Left lung (tissue), 4 donors: ENCODE measurements at regions not wholly inside any gene's neighbourhood (a gene's known extent, or its start where the extent isn't known, plus 50 kb on each side); places are given as distances from the start of the nearest gene placed in this dataset.
A peak's percentile ranks its signal among the peaks of the same experiment; 100 is the strongest.

Source experiments
- ATAC-seq: fragments of 200-7000 bp; cut with Tn5 transposase; one replicate; pipeline ENCODE4 v1.9.1; 2020; ENCODE audit warnings: moderate library complexity
- DNase-seq, 4 donors: peaks; one replicate each; pipeline ENCODE4 v3.0.0-alpha.2; 2013 to 2020
- H3K27ac ChIP-seq, 2 donors: fragments of 200-600 bp; sonication (generic) in 1 of 2; one replicate each; pipeline versions ENCODE4 v1.5.0 to v1.8.0; 2020 to 2021
- H3K27me3 ChIP-seq, 2 donors: fragments of 200-600 bp; sonication (generic) in 1 of 2; one replicate each; pipeline versions ENCODE4 v1.5.0 to v1.8.0; 2020 to 2021
- H3K36me3 ChIP-seq, 2 donors: fragments of 200-600 bp; sonication (generic) in 1 of 2; one replicate each; pipeline versions ENCODE4 v1.5.0 to v1.8.0; 2020 to 2021
- H3K4me1 ChIP-seq, 2 donors: fragments of 200-600 bp; one replicate each; pipeline ENCODE4 v1.8.0; 2021
- H3K4me3 ChIP-seq, 2 donors: fragments of 200-600 bp; sonication (generic) in 1 of 2; one replicate each; pipeline versions ENCODE4 v1.5.0 to v1.8.0; 2020 to 2021; ENCODE audit warnings: mild to moderate bottlenecking in 1 of 2
- H3K9me3 ChIP-seq, 2 donors: fragments of 200-600 bp; sonication (generic) in 1 of 2; one replicate each; pipeline versions ENCODE4 v1.5.0 to v1.8.0; 2020 to 2021
- intact Hi-C, 2 donors: fragments of 100-400 bp; cut with DNase I; formaldehyde crosslinking; loops; one replicate each; pipeline versions ENCODE4 v1.11.2 to v1.14.2; 2022
- TF ChIP-seq, protein P1 (sequence below), 2 donors: fragments of 200-600 bp; sonication (generic) in 1 of 2; IDR thresholded peaks; one replicate each; pipeline versions ENCODE4 v1.5.0 to v1.8.0; 2021; ENCODE audit warnings: antibody characterized with exemption in 2 of 2
- donor health status: DM: no; HTN: yes; CAD: no.
- donor health status: DM: no; HTN: no; CAD: no.

DNA sequence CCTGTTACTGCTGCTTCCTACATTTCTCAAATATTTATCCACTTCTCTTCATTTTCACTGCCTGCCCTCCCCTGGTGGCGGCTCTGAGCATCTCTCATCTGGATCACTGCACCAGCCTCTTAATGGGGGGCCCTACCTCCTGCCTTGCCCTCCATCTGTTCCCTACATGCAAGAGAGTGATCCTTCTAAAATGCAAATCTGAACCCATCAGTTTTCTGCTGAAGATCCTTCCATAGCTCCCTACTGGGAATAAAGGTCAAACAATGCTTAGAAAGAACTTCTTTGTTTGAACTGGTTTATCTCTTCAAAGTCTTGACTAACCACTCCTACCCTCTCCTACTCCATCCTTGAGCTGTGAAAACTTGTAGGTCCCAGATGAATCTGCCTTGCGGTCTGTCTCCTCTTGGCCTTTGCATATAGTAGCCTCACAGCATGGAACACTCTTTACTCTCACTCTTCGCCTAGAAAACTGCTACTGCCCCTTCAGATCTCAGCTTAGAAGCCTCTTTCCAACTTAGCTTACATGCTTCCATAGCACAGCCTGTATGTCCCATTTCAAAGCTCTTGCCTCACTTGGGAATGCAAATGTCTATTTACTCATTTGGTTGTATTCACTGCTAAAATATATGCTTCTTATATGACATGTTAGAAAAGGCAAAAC, 119.3 kb downstream of the QRSL1 start:
- intact Hi-C loops: no loop called here

DNA sequence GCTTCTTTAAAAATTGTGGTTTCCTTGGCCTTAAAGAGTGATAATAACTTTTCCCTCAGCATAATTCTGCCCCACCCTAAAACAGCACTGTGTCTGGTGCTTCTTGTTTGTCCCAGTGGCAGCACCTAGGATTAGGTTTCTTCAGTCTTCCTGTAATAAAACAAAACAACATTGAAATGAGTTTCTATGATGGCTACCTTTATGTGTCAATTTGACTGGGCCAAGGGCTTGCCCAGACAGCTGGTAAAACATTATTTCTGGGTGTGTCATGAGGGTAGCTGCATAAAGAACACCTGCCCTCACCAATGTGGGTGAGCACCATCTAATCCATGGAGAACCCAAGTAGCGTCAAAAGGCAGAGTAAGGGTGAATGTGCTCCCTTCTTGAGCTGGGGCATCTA, 117.8 kb downstream of the QRSL1 start:
- no peaks in the 10 kb centered on the region for H3K27me3 ChIP-seq
- ATAC-seq (no peak), DNase-seq (no peak)
- no peaks in the 10 kb centered on the region for H3K9me3 ChIP-seq
- TF ChIP-seq, protein P1, sequence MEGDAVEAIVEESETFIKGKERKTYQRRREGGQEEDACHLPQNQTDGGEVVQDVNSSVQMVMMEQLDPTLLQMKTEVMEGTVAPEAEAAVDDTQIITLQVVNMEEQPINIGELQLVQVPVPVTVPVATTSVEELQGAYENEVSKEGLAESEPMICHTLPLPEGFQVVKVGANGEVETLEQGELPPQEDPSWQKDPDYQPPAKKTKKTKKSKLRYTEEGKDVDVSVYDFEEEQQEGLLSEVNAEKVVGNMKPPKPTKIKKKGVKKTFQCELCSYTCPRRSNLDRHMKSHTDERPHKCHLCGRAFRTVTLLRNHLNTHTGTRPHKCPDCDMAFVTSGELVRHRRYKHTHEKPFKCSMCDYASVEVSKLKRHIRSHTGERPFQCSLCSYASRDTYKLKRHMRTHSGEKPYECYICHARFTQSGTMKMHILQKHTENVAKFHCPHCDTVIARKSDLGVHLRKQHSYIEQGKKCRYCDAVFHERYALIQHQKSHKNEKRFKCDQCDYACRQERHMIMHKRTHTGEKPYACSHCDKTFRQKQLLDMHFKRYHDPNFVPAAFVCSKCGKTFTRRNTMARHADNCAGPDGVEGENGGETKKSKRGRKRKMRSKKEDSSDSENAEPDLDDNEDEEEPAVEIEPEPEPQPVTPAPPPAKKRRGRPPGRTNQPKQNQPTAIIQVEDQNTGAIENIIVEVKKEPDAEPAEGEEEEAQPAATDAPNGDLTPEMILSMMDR (IDR thresholded peaks at IDR 0.05): no peak
- intact Hi-C loops: no loop called here
- H3K4me1 ChIP-seq: peaks cover 0 to 2% of the 10 kb centered on the region in 2 donors
- no peaks in the 10 kb centered on the region for H3K36me3 ChIP-seq
- no peak overlapping the region for H3K27ac ChIP-seq
- no peak overlapping the region for H3K4me3 ChIP-seq

More for the DNA sequence above, 119.3 kb downstream of the QRSL1 start:
- Histone ChIP-seq H3K9me3 (no peaks in the 10 kb centered on the region), H3K27me3 (no peaks in the 10 kb centered on the region), H3K36me3 (no peaks in the 10 kb centered on the region), H3K27ac (no peak overlapping the region), H3K4me3 (no peak overlapping the region), H3K4me1 (peaks cover 0 to 2% of the 10 kb centered on the region in 2 donors)
- DNase-seq: no peak
- TF ChIP-seq, protein P1 (IDR thresholded peaks at IDR 0.05): no peak
- no peak for ATAC-seq

DNA sequence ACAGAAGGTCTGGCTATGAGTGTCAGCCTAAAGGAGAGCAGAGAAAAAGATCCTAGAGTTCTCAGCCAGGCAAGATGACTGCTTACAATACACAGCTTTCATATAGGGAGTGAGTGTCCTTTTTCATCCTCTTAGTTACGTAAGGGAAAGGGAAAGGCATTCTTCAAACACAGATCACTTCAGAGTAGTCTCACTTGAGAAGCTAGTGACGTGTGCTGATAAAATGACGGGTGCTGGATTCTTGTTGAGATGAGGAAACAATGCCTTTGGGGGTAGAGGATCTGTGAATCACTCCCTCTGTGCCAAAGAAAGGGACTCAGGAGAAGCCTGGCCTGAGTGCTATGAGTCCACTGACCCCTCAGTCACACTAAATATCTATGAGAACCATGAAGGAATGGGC, 117.3 kb downstream of the QRSL1 start:
- no peak overlapping the region for H3K4me3 ChIP-seq
- no peaks in the 10 kb centered on the region for H3K27me3 ChIP-seq
- no peaks in the 10 kb centered on the region for H3K36me3 ChIP-seq
- no peaks in the 10 kb centered on the region for H3K9me3 ChIP-seq
- ATAC-seq: peak; percentile 85
- DNase-seq: peak in 1 of 4 donors; percentile 14
- H3K27ac ChIP-seq: peak overlapping the region in 1 of 2 donors; percentile 28
- intact Hi-C loops: no loop called here
- TF ChIP-seq, protein P1 (IDR thresholded peaks at IDR 0.05): no peak
- peaks cover 0 to 2% of the 10 kb centered on the region in 2 donors for H3K4me1 ChIP-seq

DNA sequence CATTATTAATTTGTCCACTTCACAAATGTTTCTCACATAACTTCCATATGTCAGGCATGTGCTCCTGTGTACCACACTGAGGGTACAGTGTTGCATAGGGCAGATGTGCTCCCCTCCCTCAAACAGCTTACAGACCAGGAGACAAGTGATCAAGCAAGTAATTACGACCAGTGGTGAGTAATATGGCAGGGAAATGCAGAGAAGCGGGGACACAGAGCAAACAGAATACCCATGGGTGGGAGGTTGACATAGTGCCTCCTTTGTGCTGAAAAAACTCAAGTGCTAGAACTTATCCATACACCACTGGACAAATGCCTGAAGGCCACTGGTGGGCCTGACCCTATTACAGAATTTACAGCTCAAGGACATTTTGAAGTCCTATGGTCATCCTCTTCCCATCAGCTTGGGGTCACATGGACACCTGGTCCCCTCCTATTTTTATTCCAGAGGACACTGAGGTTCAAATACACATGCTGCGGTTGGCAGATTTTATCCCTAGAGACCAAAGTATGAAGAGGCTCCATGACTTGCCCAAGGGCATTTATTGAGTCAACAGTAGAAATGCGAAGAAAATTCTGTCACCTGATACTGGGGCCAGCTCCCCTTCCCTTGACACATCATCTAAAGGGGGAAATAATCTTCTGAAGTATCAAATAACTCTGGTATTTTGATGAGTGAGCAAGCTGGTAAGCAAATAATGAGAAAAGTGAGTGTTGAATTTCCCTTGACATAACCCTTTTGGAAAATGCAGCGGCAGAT, 116.6 kb downstream of the QRSL1 start:
- ATAC-seq: peak; percentile 59
- Histone ChIP-seq H3K9me3 (no peaks in the 10 kb centered on the region), H3K4me3 (no peak overlapping the region), H3K4me1 (peaks cover 0 to 2% of the 10 kb centered on the region in 2 donors), H3K36me3 (no peaks in the 10 kb centered on the region), H3K27ac (peak overlapping the region in 1 of 2 donors; percentile 28), H3K27me3 (no peaks in the 10 kb centered on the region)
- TF ChIP-seq, protein P1 (IDR thresholded peaks at IDR 0.05): no peak
- intact Hi-C loops: no loop called here
- DNase-seq: no peak

DNA sequence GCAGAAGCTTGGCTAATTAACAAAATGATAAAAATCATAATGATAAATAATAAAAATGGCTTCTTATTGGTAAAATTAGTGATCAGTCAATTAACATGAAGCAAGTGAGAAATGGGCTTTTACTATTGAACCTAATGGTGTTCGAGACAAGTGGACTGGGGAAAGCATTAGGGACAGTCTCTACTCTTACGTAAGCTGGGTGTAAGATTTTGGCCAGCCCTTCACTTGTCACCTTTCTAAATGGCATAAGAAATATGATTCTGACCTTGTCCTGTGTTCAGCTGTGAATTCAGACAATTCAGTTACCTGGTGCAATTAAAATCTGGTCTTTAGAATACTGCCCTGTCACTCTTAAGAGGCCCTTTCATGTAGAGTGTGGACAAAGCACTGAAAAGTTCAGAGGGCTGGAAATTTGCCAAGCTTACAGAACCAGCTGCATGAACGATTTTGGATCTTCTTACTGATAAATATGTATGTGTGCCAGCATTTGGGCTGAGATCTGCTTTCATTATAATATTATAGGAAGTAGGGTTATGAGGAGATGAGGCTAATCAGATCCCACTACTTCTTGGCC, 115.9 kb downstream of the QRSL1 start:
- no peaks in the 10 kb centered on the region for H3K27me3 ChIP-seq
- TF ChIP-seq, protein P1 (IDR thresholded peaks at IDR 0.05): no peak
- no peaks in the 10 kb centered on the region for H3K36me3 ChIP-seq
- intact Hi-C loops: no loop called here
- H3K9me3 ChIP-seq: no peaks in the 10 kb centered on the region
- H3K4me3 ChIP-seq: no peak overlapping the region
- DNase-seq (no peak), ATAC-seq (peak; percentile 37)
- peaks cover 0 to 2% of the 10 kb centered on the region in 2 donors for H3K4me1 ChIP-seq
- no peak overlapping the region for H3K27ac ChIP-seq
